ENCODE measurements at regions not wholly inside any gene's neighbourhood (a gene's known extent, or its start where the extent isn't known, plus 50 kb on each side); places are given as distances from the start of the nearest gene placed in this dataset.

- no peak for DNase-seq (ENCODE audit: low spot score in 2 of 2)
- WGBS, result 93% methylated on average over 11 of the region's 11 CpGs
- no peaks in the 10 kb centered on the region for H3K36me3 ChIP-seq
- H3K27me3 ChIP-seq, result no peaks in the 10 kb centered on the region
- TF ChIP-seq POLR2A (IDR thresholded peaks at IDR 0.05), result no peak
- no peak for TF ChIP-seq POLR2AphosphoS5 (IDR thresholded peaks at IDR 0.05)
- TF ChIP-seq EP300 (IDR thresholded peaks at IDR 0.05), result no peak
- TF ChIP-seq, protein P1, sequence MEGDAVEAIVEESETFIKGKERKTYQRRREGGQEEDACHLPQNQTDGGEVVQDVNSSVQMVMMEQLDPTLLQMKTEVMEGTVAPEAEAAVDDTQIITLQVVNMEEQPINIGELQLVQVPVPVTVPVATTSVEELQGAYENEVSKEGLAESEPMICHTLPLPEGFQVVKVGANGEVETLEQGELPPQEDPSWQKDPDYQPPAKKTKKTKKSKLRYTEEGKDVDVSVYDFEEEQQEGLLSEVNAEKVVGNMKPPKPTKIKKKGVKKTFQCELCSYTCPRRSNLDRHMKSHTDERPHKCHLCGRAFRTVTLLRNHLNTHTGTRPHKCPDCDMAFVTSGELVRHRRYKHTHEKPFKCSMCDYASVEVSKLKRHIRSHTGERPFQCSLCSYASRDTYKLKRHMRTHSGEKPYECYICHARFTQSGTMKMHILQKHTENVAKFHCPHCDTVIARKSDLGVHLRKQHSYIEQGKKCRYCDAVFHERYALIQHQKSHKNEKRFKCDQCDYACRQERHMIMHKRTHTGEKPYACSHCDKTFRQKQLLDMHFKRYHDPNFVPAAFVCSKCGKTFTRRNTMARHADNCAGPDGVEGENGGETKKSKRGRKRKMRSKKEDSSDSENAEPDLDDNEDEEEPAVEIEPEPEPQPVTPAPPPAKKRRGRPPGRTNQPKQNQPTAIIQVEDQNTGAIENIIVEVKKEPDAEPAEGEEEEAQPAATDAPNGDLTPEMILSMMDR (IDR thresholded peaks at IDR 0.05), result no peak
- no peaks in the 10 kb centered on the region for H3K9me3 ChIP-seq
- H3K4me1 ChIP-seq, result peaks cover 59% of the 10 kb centered on the region
- no peak overlapping the region for H3K4me3 ChIP-seq
- no peak overlapping the region for H3K27ac ChIP-seq
Observed at GRCh38 chr2:46816151-46816845, 99.3 kb downstream of the MCFD2 start.

DNA sequence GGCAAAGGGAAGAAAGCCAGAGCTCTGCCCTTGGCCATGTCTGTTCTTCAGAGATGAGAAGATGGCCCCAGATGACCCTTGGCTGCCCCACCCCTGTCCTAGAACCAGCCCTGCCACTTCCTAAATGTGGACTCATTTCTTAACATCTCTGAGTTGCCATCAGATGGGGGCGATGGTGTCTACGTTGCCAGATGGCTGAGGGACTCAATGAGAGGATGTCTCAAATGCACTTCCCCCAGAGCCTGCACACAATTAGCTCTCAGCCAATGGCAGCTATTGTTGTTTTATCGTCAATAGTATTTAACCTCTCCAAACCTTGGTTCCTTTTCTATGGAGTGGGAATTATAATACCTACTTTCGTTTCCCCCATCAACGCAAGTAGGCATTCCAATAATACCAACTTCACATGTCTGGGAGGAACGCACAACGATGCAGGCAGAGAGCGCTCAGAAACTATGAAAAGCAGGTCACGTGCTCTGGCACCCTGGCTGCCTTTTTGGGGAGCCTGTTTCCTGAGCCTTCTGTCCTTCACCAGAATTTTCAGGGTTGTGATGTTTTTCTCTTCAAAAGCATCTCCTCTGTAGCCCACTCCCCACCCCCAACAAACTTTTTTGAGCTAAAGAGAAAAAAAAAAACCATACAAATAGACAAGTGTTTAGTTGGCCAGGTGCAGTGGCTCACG, 100.3 kb downstream of the MCFD2 start:
- TF ChIP-seq EP300 (IDR thresholded peaks at IDR 0.05) (no peak), POLR2A (IDR thresholded peaks at IDR 0.05) (no peak), POLR2AphosphoS5 (IDR thresholded peaks at IDR 0.05) (no peak)
- TF ChIP-seq, protein P1 (IDR thresholded peaks at IDR 0.05), result no peak
- peaks cover 59% of the 10 kb centered on the region for H3K4me1 ChIP-seq
- H3K27me3 ChIP-seq, result no peaks in the 10 kb centered on the region
- H3K36me3 ChIP-seq, result no peaks in the 10 kb centered on the region
- peak overlapping the region; percentile 79 for H3K27ac ChIP-seq
- DNase-seq (ENCODE audit: low spot score in 2 of 2), result no peak
- no peaks in the 10 kb centered on the region for H3K9me3 ChIP-seq
- 86% methylated on average over 10 of the region's 10 CpGs for WGBS
- H3K4me3 ChIP-seq, result no peak overlapping the region

DNA sequence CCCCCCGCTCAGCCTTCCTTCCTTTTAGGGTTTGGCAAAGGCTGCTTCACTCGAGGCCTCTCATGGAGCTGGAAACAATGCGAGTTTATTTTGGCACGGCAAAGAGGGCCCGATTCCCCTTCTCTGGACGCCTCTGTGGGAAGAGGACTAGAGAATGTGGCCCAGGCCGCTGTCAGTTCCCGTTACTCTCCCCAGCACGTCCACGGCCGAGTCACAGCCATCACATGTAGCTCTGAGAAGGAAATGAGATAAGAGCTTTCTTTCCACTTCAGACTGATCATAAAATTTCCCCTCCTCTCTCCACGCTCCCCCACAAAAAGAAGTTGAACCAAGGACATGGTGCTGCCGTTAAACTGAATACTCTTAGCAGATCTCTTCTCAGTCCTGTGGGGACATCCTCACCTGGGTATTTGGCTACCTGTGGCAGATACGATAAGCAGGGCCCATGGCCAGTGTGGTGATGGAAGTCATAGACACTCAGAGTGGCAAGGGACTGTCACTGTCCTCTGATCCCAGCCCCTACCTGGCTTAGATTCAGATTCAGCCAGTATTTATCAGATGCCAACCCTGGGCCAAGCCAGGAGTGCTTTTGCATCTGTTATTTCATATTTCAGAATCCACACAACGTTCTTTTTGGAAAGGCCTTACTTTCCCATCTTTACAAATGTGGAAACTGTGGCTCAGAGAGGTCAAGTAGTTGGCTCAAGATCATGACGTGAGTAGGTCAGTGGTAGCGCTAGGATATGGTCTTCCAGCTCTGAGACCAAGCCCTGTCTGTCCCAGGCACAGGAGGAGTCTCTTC, 101.2 kb downstream of the MCFD2 start:
- Histone ChIP-seq H3K4me3 (no peak overlapping the region), H3K9me3 (no peaks in the 10 kb centered on the region), H3K27ac (peak overlapping the region; percentile 79), H3K36me3 (no peaks in the 10 kb centered on the region), H3K27me3 (no peaks in the 10 kb centered on the region), H3K4me1 (peaks cover 59% of the 10 kb centered on the region)
- 57% methylated on average over 17 of the region's 17 CpGs for WGBS
- TF ChIP-seq, protein P1 (IDR thresholded peaks at IDR 0.05), result no peak
- TF ChIP-seq POLR2AphosphoS5 (IDR thresholded peaks at IDR 0.05), result no peak
- TF ChIP-seq POLR2A (IDR thresholded peaks at IDR 0.05), result no peak
- TF ChIP-seq EP300 (IDR thresholded peaks at IDR 0.05), result peak; percentile 29
- no peak for DNase-seq (ENCODE audit: low spot score in 2 of 2)

GRCh38 chr2:46813680-46814079, 101.9 kb downstream of the MCFD2 start:
- no peak for DNase-seq (ENCODE audit: low spot score in 2 of 2)
- H3K4me3 ChIP-seq, result no peak overlapping the region
- no peaks in the 10 kb centered on the region for H3K27me3 ChIP-seq
- TF ChIP-seq, protein P1 (IDR thresholded peaks at IDR 0.05), result no peak
- TF ChIP-seq POLR2AphosphoS5 (IDR thresholded peaks at IDR 0.05), result no peak
- TF ChIP-seq POLR2A (IDR thresholded peaks at IDR 0.05), result no peak
- no peaks in the 10 kb centered on the region for H3K9me3 ChIP-seq
- peaks cover 57% of the 10 kb centered on the region for H3K4me1 ChIP-seq
- 93% methylated on average over 4 of the region's 4 CpGs for WGBS
- H3K36me3 ChIP-seq, result no peaks in the 10 kb centered on the region
- peak overlapping the region; percentile 79 for H3K27ac ChIP-seq

- TF ChIP-seq, protein P1 (IDR thresholded peaks at IDR 0.05), result no peak
- TF ChIP-seq POLR2AphosphoS5 (IDR thresholded peaks at IDR 0.05) (no peak), EP300 (IDR thresholded peaks at IDR 0.05) (no peak), POLR2A (IDR thresholded peaks at IDR 0.05) (no peak)
- DNase-seq (ENCODE audit: low spot score in 2 of 2), result no peak
- no peak overlapping the region for H3K4me3 ChIP-seq
- H3K36me3 ChIP-seq, result no peaks in the 10 kb centered on the region
- no peaks in the 10 kb centered on the region for H3K9me3 ChIP-seq
- H3K4me1 ChIP-seq, result peaks cover 52% of the 10 kb centered on the region
- H3K27me3 ChIP-seq, result no peaks in the 10 kb centered on the region
- H3K27ac ChIP-seq, result peak overlapping the region; percentile 79
- WGBS, result 60% methylated on average over 2 of the region's 6 CpGs
Observed at GRCh38 chr2:46813020-46813415, 102.6 kb downstream of the MCFD2 start.
